ENCODE measurements at regions not wholly inside any gene's neighbourhood (a gene's known extent, or its start where the extent isn't known, plus 50 kb on each side); places are given as distances from the start of the nearest gene placed in this dataset.

GRCh38 chr2:185954389-185954788, 215.8 kb downstream of the FSIP2 start:
- Histone ChIP-seq H3K4me1 (no peaks in the 10 kb centered on the region), H3K9me3 (no peaks in the 10 kb centered on the region), H3K4me3 (no peak overlapping the region), H3K36me3 (ENCODE audit: insufficient read depth in 1 of 2, low read depth in 1 of 2) (no peaks in the 10 kb centered on the region), H3K27ac (no peak overlapping the region), H3K27me3 (ENCODE audit: insufficient read depth in 3 of 3, low read length in 2 of 3) (no peaks in the 10 kb centered on the region)
- DNase-seq = no peak
- no peak for ATAC-seq
- intact Hi-C loops (cut with DNase I) = no loop called here
- no peak for TF ChIP-seq CTCF (IDR thresholded peaks at IDR 0.05)
- WGBS, 3 donors = 74 to 81% (median 78%) methylated on average over 2 of the region's 2 CpGs

GRCh38 chr2:185955050-185955449, 216.4 kb downstream of the FSIP2 start:
- Histone ChIP-seq H3K9me3 (no peaks in the 10 kb centered on the region), H3K36me3 (ENCODE audit: insufficient read depth in 1 of 2, low read depth in 1 of 2) (no peaks in the 10 kb centered on the region), H3K4me1 (no peaks in the 10 kb centered on the region), H3K4me3 (no peak overlapping the region), H3K27ac (no peak overlapping the region), H3K27me3 (ENCODE audit: insufficient read depth in 3 of 3, low read length in 2 of 3) (no peaks in the 10 kb centered on the region)
- intact Hi-C loops (cut with DNase I) = no loop called here
- 52 to 100% (median 100%) methylated on average over 1 of the region's 1 CpG for WGBS, 3 donors
- no peak for TF ChIP-seq CTCF (IDR thresholded peaks at IDR 0.05)
- no peak for DNase-seq
- ATAC-seq = no peak

DNA sequence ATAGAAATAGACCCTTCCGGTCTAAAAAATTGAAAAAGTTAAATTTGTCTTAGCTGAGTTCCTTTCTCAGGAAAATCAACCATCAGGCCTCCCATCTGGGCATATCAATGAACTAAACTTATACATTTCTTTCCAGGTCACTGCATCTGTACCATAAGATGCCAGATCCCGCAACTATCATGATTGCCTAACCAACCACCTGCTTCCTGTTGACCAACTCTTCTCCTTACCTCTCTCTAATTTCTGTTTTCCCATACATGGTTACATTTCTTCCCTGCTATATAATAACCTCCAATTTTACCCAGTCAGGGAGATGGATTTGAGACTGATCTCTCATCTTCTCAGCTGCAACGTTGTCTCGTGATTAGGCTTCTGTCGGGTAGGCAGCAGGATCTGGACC, 228.7 kb downstream of the FSIP2 start:
- DNase-seq (no peak), ATAC-seq (no peak)
- 93 to 95% (median 94%) methylated on average over 5 of the region's 5 CpGs for WGBS, 3 donors
- H3K27me3 ChIP-seq (ENCODE audit: insufficient read depth in 3 of 3, low read length in 2 of 3) = no peaks in the 10 kb centered on the region
- H3K27ac ChIP-seq = no peak overlapping the region
- H3K9me3 ChIP-seq = no peaks in the 10 kb centered on the region
- H3K4me1 ChIP-seq = no peaks in the 10 kb centered on the region
- intact Hi-C loops (cut with DNase I) = no loop called here
- no peak overlapping the region for H3K4me3 ChIP-seq
- TF ChIP-seq CTCF (IDR thresholded peaks at IDR 0.05) = no peak
- H3K36me3 ChIP-seq (ENCODE audit: insufficient read depth in 1 of 2, low read depth in 1 of 2) = no peaks in the 10 kb centered on the region

DNA sequence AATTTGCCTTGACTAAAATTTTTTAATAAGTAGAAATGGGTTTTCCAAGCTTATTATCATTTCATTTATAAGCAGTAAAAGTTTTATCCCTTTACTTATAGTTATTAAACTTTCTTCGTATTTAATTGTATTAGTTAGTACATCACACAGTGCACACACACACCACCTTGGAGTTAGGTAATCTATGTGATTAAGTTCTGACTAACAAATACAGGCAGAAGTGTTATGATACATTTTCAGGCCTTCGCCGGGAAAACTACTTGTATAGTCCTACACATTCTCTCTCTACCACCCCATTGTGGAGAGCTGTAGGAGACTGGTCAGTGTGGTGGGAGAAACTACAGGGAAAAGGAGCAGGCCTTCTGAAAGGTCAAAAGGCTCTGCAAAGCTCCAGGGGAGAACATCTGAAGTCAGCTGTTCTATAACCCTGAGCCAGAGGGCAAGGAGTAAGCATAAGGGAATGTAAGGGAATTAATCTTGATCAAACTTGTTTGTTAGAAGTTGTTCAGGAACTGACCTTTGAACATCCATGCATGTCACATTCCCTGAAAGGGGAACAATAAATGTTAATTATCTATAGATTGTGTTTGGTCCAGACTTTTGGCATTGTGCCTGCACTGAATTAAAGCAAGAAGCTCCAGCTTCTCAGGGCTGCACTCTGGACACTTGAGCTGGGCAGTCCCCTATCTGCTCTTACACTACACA, 231.7 kb downstream of the FSIP2 start:
- no peaks in the 10 kb centered on the region for H3K36me3 ChIP-seq (ENCODE audit: insufficient read depth in 1 of 2, low read depth in 1 of 2)
- intact Hi-C loops (cut with DNase I) = no loop called here
- no peaks in the 10 kb centered on the region for H3K27me3 ChIP-seq (ENCODE audit: insufficient read depth in 3 of 3, low read length in 2 of 3)
- no peak for ATAC-seq
- 90 to 95% (median 91%) methylated on average over 3 of the region's 3 CpGs for WGBS, 3 donors
- H3K4me1 ChIP-seq = no peaks in the 10 kb centered on the region
- no peaks in the 10 kb centered on the region for H3K9me3 ChIP-seq
- TF ChIP-seq CTCF (IDR thresholded peaks at IDR 0.05) = no peak
- no peak for DNase-seq
- no peak overlapping the region for H3K4me3 ChIP-seq
- no peak overlapping the region for H3K27ac ChIP-seq
